Activated T-cell treated with anti-CD3 and anti-CD28 coated beads, Interleukin-2, amount 50 U/mL, for 24 hours (primary cell): ENCODE measurements at regions not wholly inside any gene's neighbourhood (a gene's known extent, or its start where the extent isn't known, plus 50 kb on each side); places are given as distances from the start of the nearest gene placed in this dataset.

Source experiments
- DNase-seq: peaks from one replicate; pipeline ENCODE4 v3.0.0-alpha.2; 2020
- H3K27ac Mint-ChIP-seq: 2 replicates; pipeline ENCODE4 v1.8.0; 2020; ENCODE audit warnings: mild to moderate bottlenecking, mixed read lengths
- H3K27me3 Mint-ChIP-seq: 2 replicates; pipeline ENCODE4 v1.8.0; 2020; ENCODE audit warnings: mixed read lengths
- H3K36me3 Mint-ChIP-seq: 2 replicates; pipeline ENCODE4 v1.8.0; 2020; ENCODE audit warnings: low read depth, mixed read lengths
- H3K4me1 Mint-ChIP-seq: 2 replicates; pipeline ENCODE4 v1.8.0; 2020; ENCODE audit warnings: low read depth, mixed read lengths
- H3K4me3 Mint-ChIP-seq: 2 replicates; pipeline ENCODE4 v1.8.0; 2020; ENCODE audit warnings: mild to moderate bottlenecking, moderate library complexity, mixed read lengths
- H3K9me3 Mint-ChIP-seq: 2 replicates; pipeline ENCODE4 v1.8.0; 2020; ENCODE audit warnings: mixed read lengths

GRCh38 chr2:217124050-217124449 is 264.2 kb upstream of the TNP1 start:
- Mint-ChIP-seq H3K36me3 (no peaks in the 10 kb centered on the region), H3K27ac (no peak overlapping the region)

GRCh38 chr2:217121565-217121964 is 261.7 kb upstream of the TNP1 start:
- Mint-ChIP-seq H3K27ac (no peak overlapping the region), H3K27me3 (peaks cover 5% of the 10 kb centered on the region), H3K4me3 (no peak overlapping the region), H3K9me3 (no peaks in the 10 kb centered on the region), H3K36me3 (no peaks in the 10 kb centered on the region), H3K4me1 (peaks cover 2% of the 10 kb centered on the region)
- no peak for DNase-seq

More at GRCh38 chr2:217124050-217124449, 264.2 kb upstream of the TNP1 start:
- H3K4me3 Mint-ChIP-seq, result no peak overlapping the region
- DNase-seq, result no peak
- H3K9me3 Mint-ChIP-seq, result no peaks in the 10 kb centered on the region
- H3K27me3 Mint-ChIP-seq, result peaks cover 7% of the 10 kb centered on the region
- no peaks in the 10 kb centered on the region for H3K4me1 Mint-ChIP-seq

GRCh38 chr2:217120429-217120828 is 260.6 kb upstream of the TNP1 start:
- Mint-ChIP-seq H3K4me1 (peaks cover 2% of the 10 kb centered on the region), H3K36me3 (no peaks in the 10 kb centered on the region), H3K27ac (no peak overlapping the region), H3K27me3 (peaks cover 9% of the 10 kb centered on the region), H3K4me3 (no peak overlapping the region), H3K9me3 (no peaks in the 10 kb centered on the region)
- no peak for DNase-seq

- no peak for DNase-seq
- peaks cover 4% of the 10 kb centered on the region for H3K27me3 Mint-ChIP-seq
- H3K9me3 Mint-ChIP-seq, result no peaks in the 10 kb centered on the region
- no peak overlapping the region for H3K27ac Mint-ChIP-seq
- no peak overlapping the region for H3K4me3 Mint-ChIP-seq
- no peaks in the 10 kb centered on the region for H3K36me3 Mint-ChIP-seq
- H3K4me1 Mint-ChIP-seq, result peaks cover 2% of the 10 kb centered on the region
These were observed 258.9 kb upstream of the TNP1 start for GRCh38 chr2:217118559-217119284.

- H3K9me3 Mint-ChIP-seq, result no peaks in the 10 kb centered on the region
- DNase-seq, result no peak
- H3K27me3 Mint-ChIP-seq, result peaks cover 9% of the 10 kb centered on the region
- H3K27ac Mint-ChIP-seq, result no peak overlapping the region
- peaks cover 2% of the 10 kb centered on the region for H3K4me1 Mint-ChIP-seq
- H3K4me3 Mint-ChIP-seq, result no peak overlapping the region
- H3K36me3 Mint-ChIP-seq, result no peaks in the 10 kb centered on the region
These were observed 257.7 kb upstream of the TNP1 start for GRCh38 chr2:217117523-217117922.

- Mint-ChIP-seq H3K4me1 (peaks cover 2% of the 10 kb centered on the region), H3K9me3 (no peaks in the 10 kb centered on the region), H3K27me3 (peaks cover 16% of the 10 kb centered on the region), H3K36me3 (no peaks in the 10 kb centered on the region), H3K27ac (no peak overlapping the region), H3K4me3 (no peak overlapping the region)
- no peak for DNase-seq
These were observed 256.7 kb upstream of the TNP1 start for GRCh38 chr2:217116610-217117009.

GRCh38 chr2:217114117-217114516 is 254.3 kb upstream of the TNP1 start:
- no peak for DNase-seq
- H3K9me3 Mint-ChIP-seq, result no peaks in the 10 kb centered on the region
- peaks cover 21% of the 10 kb centered on the region for H3K27me3 Mint-ChIP-seq
- H3K4me3 Mint-ChIP-seq, result no peak overlapping the region
- no peaks in the 10 kb centered on the region for H3K36me3 Mint-ChIP-seq
- H3K4me1 Mint-ChIP-seq, result peaks cover 2% of the 10 kb centered on the region
- H3K27ac Mint-ChIP-seq, result no peak overlapping the region

- no peaks in the 10 kb centered on the region for H3K9me3 Mint-ChIP-seq
- no peaks in the 10 kb centered on the region for H3K36me3 Mint-ChIP-seq
- no peak overlapping the region for H3K4me3 Mint-ChIP-seq
- no peak overlapping the region for H3K27ac Mint-ChIP-seq
- peaks cover 2% of the 10 kb centered on the region for H3K4me1 Mint-ChIP-seq
- peaks cover 21% of the 10 kb centered on the region for H3K27me3 Mint-ChIP-seq
- DNase-seq, result no peak
These were observed 253.6 kb upstream of the TNP1 start for GRCh38 chr2:217113491-217113890.

- Mint-ChIP-seq H3K9me3 (no peaks in the 10 kb centered on the region), H3K36me3 (no peaks in the 10 kb centered on the region), H3K4me3 (no peak overlapping the region), H3K27ac (no peak overlapping the region), H3K27me3 (peaks cover 16% of the 10 kb centered on the region), H3K4me1 (peaks cover 4% of the 10 kb centered on the region)
- DNase-seq, result no peak
These were observed 250.7 kb upstream of the TNP1 start for GRCh38 chr2:217110550-217110949.

- no peaks in the 10 kb centered on the region for H3K9me3 Mint-ChIP-seq
These were observed 248.7 kb upstream of the TNP1 start for GRCh38 chr2:217108575-217109027.

GRCh38 chr2:217108086-217108485 is 248.2 kb upstream of the TNP1 start:
- DNase-seq, result no peak
- H3K4me3 Mint-ChIP-seq, result no peak overlapping the region
- H3K9me3 Mint-ChIP-seq, result no peaks in the 10 kb centered on the region
- peaks cover 12% of the 10 kb centered on the region for H3K27me3 Mint-ChIP-seq
- H3K4me1 Mint-ChIP-seq, result peaks cover 11% of the 10 kb centered on the region
- H3K36me3 Mint-ChIP-seq, result no peaks in the 10 kb centered on the region
- H3K27ac Mint-ChIP-seq, result no peak overlapping the region

More at GRCh38 chr2:217108575-217109027, 248.7 kb upstream of the TNP1 start:
- no peaks in the 10 kb centered on the region for H3K36me3 Mint-ChIP-seq
- no peak overlapping the region for H3K4me3 Mint-ChIP-seq
- H3K4me1 Mint-ChIP-seq, result peaks cover 11% of the 10 kb centered on the region
- H3K27ac Mint-ChIP-seq, result no peak overlapping the region
- peaks cover 16% of the 10 kb centered on the region for H3K27me3 Mint-ChIP-seq
- DNase-seq, result no peak

- Mint-ChIP-seq H3K9me3 (no peaks in the 10 kb centered on the region), H3K4me3 (no peak overlapping the region), H3K4me1 (peaks cover 11% of the 10 kb centered on the region), H3K27ac (no peak overlapping the region), H3K27me3 (peaks cover 11% of the 10 kb centered on the region), H3K36me3 (no peaks in the 10 kb centered on the region)
- no peak for DNase-seq
These were observed 247.6 kb upstream of the TNP1 start for GRCh38 chr2:217107480-217107879.

GRCh38 chr2:217106650-217107014 is 246.8 kb upstream of the TNP1 start:
- no peaks in the 10 kb centered on the region for H3K36me3 Mint-ChIP-seq
- no peak for DNase-seq
- no peak overlapping the region for H3K4me3 Mint-ChIP-seq
- H3K9me3 Mint-ChIP-seq, result no peaks in the 10 kb centered on the region
- no peak overlapping the region for H3K27ac Mint-ChIP-seq
- peaks cover 11% of the 10 kb centered on the region for H3K4me1 Mint-ChIP-seq
- H3K27me3 Mint-ChIP-seq, result peaks cover 13% of the 10 kb centered on the region

- peaks cover 16% of the 10 kb centered on the region for H3K27me3 Mint-ChIP-seq
- peaks cover 11% of the 10 kb centered on the region for H3K4me1 Mint-ChIP-seq
- H3K36me3 Mint-ChIP-seq, result no peaks in the 10 kb centered on the region
- no peak for DNase-seq
- H3K27ac Mint-ChIP-seq, result peak overlapping the region; percentile 41
- no peak overlapping the region for H3K4me3 Mint-ChIP-seq
- H3K9me3 Mint-ChIP-seq, result no peaks in the 10 kb centered on the region
These were observed 246.1 kb upstream of the TNP1 start for GRCh38 chr2:217105733-217106649.
